LNCAP (cell line): ENCODE measurements at regions not wholly inside any gene's neighbourhood (a gene's known extent, or its start where the extent isn't known, plus 50 kb on each side); places are given as distances from the start of the nearest gene placed in this dataset.

Experiments
- TF ChIP-seq, protein P1 (sequence below): fragments of 450-650 bp; IDR thresholded peaks from 2 replicates; pipeline ENCODE4 v1.5.1; 2017; ENCODE audit warnings: mild to moderate bottlenecking

DNA sequence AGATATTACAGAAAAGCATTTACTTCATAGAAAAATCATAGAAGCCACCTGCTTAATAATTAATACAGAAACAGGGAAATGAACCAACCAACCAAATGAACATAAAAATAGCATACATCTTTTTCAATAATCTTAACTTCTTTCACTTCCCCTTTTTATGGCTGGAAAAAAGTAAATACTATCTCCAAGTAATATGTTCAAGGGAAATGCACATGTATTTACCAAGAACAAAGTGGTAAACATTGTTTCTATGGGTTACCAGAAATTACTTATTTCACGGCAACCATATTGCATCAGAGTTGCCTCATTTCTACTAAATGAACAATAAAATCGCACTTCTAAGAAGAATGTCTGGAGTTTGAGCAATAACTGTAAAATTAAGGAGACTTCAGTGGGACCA lies 321.3 kb downstream of the TMA16 start:
- TF ChIP-seq, protein P1, sequence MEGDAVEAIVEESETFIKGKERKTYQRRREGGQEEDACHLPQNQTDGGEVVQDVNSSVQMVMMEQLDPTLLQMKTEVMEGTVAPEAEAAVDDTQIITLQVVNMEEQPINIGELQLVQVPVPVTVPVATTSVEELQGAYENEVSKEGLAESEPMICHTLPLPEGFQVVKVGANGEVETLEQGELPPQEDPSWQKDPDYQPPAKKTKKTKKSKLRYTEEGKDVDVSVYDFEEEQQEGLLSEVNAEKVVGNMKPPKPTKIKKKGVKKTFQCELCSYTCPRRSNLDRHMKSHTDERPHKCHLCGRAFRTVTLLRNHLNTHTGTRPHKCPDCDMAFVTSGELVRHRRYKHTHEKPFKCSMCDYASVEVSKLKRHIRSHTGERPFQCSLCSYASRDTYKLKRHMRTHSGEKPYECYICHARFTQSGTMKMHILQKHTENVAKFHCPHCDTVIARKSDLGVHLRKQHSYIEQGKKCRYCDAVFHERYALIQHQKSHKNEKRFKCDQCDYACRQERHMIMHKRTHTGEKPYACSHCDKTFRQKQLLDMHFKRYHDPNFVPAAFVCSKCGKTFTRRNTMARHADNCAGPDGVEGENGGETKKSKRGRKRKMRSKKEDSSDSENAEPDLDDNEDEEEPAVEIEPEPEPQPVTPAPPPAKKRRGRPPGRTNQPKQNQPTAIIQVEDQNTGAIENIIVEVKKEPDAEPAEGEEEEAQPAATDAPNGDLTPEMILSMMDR: no peak

DNA sequence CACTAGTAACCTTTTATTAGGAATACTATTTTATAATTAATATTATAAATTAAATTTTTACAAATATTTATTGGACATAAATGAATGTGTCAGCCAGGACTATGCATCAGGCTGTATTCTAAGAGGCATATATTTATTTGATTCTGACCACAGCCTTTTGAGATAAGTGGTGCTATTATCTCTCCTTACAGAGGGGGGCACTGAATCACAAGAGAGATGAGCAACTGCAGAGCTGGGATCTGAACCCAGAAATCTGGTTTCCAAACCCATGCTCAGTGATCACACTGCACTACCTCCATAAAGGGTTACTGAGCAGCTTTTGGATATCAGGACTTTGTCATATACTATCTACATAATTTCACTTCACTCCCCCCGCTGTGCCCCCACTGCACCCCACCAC lies 322.0 kb downstream of the TMA16 start:
- TF ChIP-seq, protein P1: no peak

DNA sequence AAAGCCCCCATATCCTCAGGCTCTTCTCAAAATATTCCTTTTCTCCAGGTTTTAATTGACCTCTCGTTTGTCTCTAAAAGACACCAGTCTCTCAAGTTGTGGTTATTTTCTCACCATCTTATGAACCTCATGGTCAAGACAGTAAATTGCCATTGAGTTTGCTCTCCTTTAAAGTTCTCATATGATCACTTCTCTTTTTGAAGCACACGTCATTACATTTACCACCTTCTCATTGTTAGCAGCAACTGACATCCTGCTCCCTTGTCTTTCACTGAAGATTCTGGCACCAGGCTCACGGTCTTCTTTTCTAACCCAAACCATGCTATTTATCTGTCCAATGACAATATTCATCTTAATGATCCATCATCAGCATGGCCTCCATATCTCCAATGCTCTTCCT lies 324.2 kb downstream of the TMA16 start:
- TF ChIP-seq, protein P1: no peak

DNA sequence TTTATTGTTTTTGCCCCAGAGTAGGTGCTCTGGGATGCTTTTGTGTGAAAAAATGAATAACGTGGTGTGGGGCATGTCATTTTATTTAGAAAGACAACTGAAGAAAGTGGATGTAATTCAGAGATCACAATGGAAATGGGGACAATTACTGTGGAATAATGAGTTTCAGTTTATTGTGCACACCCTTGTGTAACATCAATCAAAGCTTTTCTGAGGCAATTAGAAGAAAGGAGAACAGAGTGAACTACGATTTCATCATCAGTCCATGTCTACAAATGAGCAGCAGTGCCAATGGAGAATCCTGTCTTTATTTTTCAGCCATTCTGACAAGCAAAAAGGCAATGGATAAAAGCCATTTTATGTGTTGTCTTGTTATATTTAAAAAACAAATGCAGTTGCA lies 339.2 kb downstream of the TMA16 start:
- TF ChIP-seq, protein P1: no peak

DNA sequence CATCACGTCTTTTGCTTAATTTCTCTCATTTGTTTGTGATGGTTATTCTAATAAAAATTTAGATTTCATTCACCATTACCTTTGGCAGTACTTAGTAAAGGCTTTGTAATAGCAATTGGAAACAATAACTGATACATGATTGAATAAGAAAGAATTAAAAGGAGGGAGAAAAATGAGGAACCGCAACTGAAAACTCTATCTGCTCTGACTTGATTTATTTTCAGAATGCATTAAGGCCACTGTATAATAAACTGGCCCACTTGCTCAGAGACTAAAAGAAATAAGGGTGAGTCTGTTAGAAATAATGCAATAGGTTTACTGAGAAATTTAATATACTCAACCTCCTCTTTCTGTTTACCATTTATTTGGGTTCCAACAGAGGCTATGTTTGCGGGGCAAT lies 351.5 kb downstream of the TMA16 start:
- TF ChIP-seq, protein P1: no peak

DNA sequence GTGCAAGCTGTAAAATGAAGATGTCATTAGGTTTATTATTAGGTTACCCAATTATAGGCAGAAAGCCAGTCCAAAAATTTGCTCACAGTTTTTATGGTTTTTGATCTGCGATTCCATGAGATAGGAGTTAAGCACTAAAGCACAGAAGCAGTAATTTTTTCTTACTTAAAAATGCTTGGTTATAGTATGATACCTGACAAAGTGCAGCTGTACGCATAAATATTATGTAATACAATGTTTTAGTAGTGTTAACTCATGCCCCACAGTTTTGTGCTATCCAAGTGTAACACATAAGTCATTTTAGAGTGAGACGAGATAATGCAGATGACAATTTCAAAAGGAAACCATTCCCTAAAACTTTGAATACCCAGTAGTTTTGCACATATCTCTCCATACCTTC lies 357.8 kb downstream of the TMA16 start:
- TF ChIP-seq, protein P1: no peak

DNA sequence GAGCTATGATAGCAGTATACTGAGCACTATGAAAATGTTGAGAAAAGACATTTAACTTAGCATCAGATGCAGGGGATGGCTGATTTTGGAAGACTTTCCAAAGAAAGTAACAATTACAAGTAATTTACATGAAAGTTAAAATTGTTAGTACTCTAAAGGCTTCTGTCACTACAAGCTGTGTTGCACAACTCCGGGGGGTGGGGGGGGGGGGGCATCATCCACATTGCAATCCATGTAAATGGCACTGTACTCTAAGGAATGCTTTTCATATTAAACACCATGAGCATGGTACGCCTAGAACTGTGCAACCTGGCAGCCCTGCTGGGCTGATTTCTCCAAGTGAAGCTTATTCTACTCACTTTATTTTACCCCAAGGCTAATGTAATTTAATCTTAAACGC lies 363.4 kb downstream of the TMA16 start:
- TF ChIP-seq, protein P1: no peak

DNA sequence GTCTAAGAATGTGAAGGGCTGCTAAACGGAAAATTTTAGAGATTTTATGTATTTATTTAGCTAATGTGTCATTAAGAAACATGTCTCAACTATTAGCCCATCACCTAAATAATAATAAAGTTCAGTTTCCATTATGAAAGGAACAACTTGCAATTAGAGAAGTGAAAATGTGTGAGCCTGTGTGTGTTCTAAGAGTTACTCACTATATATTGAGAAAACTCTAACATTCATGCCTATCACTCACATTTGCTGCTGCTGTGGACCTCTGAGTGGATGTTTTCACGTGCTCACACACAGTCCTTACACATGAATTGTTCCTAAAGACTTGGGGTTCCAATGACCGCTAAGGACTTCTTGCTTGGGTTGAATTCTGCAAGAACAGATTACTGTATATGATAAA lies 364.0 kb downstream of the TMA16 start:
- TF ChIP-seq, protein P1: no peak
